GM21381 (cell line): ENCODE measurements at regions not wholly inside any gene's neighbourhood (a gene's known extent, or its start where the extent isn't known, plus 50 kb on each side); places are given as distances from the start of the nearest gene placed in this dataset.
"Not testable (repeated sequence)": the region's sequence is repeated elsewhere in the genome, so short reads cannot be mapped to it uniquely, and the experiment has no call there.

Experiments
- ATAC-seq: cut with Tn5 transposase; IDR thresholded peaks from one replicate; pipeline ENCODE4 v1.9.1; 2021; ENCODE audit warnings: mild to moderate bottlenecking, moderate library complexity; ENCODE audit not compliant: unreplicated experiment

DNA sequence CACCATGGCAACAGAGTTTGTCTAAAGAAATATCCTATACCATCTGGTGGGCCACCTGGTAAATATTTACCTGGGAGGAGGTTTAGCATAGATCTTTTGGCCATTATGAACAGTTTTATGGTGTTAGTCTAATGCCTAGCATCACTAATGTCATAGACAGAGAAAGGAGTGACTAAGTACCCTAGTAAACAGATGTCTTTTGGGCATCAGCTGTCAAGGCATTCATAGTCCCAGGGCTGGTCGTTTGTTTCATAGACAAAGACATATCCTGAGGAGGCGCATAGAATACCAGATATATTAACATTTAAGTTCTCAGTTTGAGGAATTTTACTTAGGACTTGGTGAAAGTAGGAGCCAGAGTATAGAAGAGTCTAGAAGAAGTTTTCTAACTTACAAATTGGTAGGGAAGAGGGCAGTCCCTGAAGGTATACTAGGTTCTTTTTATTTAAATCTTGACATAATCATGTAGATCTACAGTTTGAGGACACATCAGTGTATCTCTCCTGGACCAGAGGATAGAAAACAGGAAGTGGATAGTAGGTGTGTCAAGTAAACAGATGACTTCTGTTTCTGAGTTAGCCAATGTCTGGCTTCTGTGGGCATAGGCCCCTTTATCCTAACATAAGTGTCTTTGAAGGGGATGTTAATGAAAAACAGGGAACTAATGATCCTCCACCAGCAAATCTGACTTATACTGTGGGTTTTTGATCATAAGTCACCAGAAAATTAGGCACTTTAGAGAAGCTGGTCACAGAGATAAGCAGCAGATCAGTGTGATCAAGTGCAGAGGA, 105.0 kb upstream of the PRSS3 start:
- no peak for ATAC-seq

DNA sequence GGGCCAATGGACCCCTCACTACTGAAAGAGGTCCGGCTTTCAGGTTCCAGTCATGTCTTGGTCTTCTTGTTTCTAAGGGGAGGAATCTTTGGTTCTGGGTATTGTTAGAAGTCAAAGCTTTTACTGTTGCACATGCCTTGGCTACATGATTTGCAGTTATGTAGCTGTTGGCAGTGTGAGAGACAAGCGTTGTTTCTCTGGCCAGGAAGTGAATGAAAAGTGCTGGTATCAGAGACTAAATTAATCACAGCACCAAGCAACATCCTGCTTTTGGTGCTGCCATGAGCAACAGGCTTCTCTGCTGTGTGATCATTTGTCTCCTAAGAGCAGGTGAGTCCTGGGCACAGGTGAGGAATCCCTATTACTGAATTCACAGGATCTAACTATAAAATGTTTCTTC, 100.1 kb upstream of the PRSS3 start:
- no peak for ATAC-seq

GRCh38 chr9:33695856-33696255, 99.5 kb upstream of the PRSS3 start:
- ATAC-seq: no peak

DNA sequence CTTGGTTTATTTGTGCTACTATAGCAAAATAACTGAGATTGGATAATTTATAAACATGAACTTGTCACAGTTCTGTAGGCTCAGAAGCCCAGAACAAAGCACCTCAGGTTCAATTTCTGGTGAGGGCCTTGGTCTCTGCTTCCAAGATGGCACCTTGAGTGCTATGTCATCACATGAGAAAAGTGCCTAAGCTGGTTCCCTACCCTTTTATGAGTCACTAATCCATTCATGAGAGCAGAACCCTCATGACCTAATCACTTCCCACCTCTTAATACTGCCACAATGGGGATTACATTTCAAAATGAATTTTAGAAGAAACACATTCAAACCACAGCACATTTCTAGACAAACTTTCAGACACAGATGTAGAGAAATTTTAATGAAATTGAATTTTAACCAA, 98.2 kb upstream of the PRSS3 start:
- no peak for ATAC-seq

DNA sequence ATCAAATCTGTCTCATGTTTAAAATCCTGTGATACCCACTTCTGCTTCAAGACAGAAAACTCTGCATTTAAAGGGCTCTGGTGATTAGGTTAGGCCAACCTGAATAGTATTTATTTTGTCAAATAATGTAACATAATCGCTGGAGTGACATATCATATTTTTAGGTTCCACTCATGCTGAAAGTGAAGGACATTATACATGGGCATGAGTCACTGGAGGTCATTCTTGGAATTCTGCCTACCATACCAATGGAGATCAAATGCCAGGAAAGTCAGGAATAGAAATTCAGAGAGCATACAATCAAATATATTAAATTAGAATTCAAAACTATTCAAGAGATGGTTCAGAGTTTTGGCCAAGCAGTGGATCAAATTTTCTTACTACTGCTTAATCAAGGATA, 97.1 kb upstream of the PRSS3 start:
- no peak for ATAC-seq

DNA sequence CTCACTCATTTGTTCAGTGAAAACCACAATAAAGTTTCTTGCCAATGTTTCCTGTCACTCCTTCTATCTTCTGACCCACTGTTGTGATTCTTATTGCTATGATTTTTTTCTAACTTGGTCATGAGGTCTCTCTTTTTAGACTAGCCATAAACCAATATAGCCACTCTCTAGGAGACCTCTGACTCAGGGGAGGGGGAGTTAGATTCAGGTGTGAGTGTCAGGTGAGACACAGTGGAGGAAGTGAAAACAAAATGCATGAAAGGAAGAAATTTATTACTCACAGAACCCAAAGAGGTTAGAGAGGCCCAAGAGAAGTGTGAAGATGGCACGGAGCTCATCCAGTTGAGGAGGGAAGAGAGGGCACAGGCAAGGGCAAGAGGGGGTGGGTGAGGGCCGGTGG, 94.4 kb upstream of the PRSS3 start:
- not testable (repeated sequence) for ATAC-seq

- ATAC-seq: no peak
These were observed 91.8 kb upstream of the PRSS3 start for GRCh38 chr9:33703430-33704102.

DNA sequence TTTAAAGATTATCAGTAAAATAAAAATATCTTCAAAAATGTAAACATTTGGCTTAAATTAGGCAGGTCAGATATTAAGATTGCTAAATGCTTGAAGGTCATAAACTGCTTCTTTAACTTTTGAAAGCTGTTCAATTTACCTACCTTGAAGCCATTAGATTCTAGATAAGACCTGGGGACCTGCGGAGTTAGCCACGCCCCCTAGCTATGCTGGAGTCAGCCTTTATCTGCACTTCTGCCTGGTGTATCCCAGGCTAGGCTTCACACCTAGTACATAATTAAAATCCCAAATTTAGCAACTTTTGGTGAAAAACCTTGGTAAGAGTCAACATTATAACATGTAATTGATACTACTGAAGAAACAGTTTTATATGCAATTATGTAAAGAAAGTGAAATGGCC, 89.9 kb upstream of the PRSS3 start:
- ATAC-seq: not testable (repeated sequence)

GRCh38 chr9:33708441-33708840, 86.9 kb upstream of the PRSS3 start:
- ATAC-seq: no peak

- ATAC-seq: no peak
These were observed 86.1 kb upstream of the PRSS3 start for GRCh38 chr9:33709269-33709668.

DNA sequence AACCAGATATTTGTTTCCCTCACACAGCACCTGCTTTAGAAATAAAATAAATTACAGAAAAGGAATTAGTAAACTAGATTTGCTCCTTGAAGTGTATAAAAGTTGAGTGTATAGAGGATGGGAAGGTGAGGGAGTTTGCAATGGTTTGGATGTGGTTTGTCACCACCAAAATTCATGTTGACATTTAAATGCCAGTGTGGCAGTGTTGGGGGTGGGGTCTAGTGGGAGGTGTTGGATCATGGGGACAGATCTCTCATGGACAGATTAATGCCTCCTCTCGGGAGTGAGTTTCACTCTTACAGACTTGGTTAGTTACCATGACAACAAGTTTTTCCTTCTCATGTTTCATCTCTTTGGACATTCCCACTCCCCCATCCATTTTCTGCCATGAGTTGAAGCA, 83.9 kb upstream of the PRSS3 start:
- ATAC-seq: not testable (repeated sequence)

DNA sequence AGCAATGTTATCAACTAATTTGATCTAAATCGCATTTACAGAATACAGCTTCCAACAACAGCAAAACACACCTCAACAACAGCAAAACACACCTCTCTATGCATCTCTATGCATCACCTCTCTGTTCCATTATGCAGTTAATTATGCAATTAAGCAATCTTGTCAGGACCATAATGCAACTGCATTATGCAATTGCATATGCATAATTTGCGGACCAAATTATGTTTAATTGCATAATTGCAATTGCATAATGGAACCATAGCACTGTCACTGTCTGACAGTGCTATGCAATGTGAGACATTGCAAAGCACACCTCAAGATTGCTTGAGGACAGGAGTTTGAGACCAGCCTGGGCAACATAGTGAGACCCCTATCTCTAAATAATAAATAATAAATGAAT, 80.4 kb upstream of the PRSS3 start:
- ATAC-seq: no peak

- ATAC-seq: no peak
These were observed 76.4 kb upstream of the PRSS3 start for GRCh38 chr9:33718987-33719386.

- ATAC-seq: no peak
These were observed 75.6 kb upstream of the PRSS3 start for GRCh38 chr9:33719581-33720374.

GRCh38 chr9:33721674-33722358, 73.5 kb upstream of the PRSS3 start:
- peak; percentile 77 for ATAC-seq

DNA sequence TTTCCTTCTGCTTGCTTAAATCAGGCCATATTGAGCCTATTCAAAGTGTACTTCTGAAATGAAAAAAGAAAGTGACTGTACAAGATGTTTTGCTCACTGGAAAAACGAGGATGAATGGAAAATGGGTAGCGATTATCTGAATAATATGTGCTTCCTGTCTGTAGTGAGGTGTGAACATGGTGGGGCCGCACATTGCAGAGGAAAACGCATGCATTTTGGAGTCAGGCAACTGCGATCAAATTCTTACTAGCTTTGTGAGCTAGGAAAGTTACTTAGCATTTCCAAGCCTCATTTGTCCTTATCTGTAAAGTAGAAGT, 73.0 kb upstream of the PRSS3 start:
- ATAC-seq: no peak

GRCh38 chr9:33728613-33729012, 66.7 kb upstream of the PRSS3 start:
- no peak for ATAC-seq

DNA sequence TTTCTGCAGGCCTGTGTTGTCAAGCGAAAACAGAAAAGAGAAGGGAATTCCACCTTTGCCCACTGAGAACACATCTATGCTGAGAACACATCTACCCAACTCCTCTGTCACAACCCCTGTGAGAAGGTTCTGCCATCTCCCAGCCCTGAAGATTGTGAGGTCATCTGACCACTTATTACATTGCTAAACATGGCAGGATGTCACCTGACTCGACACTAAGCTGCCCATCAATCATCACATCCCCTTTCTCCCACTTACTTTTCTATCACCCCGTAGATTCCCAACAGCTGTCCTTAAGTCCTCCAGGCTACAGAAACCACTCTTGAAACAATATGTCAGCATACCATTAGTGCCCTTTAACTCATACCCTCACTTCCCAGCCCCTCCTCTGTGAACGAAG, 64.2 kb upstream of the PRSS3 start:
- ATAC-seq: no peak

DNA sequence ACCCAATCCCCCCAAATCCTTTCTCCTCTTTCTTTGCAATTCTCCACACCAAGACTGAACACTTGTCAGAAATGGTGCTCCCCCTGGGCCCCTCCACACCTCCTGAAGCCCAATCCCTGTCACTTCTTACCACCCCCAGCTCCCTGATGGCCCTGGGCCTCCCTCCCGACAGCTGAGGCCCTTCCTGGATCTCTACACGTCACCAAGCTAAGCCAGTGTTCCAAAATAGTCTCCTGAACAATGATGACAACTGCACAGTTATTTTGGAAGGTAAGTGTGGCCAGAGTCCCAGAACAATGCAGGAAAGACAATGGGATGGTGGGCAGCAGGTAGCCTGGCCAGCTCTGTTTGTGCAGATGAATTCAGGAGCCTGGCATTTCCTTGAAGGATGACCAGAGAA, 63.7 kb upstream of the PRSS3 start:
- no peak for ATAC-seq

DNA sequence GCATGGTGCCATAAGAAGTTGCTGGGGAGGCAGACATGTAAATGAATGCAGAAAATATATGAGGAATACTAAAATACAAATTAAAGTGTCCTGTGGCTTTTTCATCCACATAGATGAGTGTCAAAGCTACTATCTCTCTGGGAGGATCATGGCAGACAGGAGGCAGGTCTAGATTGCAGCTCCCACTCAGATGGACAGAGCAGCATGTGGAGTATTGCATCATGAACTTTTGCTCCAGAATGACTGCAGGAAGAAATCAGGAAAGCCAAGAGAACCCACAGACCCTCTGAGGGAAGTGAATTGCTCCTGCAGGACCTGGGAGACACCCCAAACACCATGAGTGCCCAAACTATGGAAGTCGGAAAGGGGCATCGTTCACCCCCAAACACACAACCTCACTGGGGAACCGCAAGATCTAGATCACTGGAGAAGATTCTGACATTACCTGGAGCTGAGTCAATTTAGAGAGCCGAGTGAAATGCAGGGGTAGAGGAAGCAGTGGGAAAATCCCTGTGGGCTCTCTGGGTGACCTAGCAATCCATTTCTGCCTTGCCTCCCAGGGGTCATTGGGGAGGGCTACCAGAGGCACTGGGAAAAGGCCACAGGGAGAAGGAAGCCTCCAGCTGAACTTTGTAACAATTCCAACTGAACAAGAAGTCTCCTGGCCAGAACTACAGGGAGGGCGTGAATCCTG, 61.0 kb upstream of the PRSS3 start:
- not testable (repeated sequence) for ATAC-seq
